Lower leg skin (tissue), 4 donors: ENCODE measurements at regions not wholly inside any gene's neighbourhood (a gene's known extent, or its start where the extent isn't known, plus 50 kb on each side); places are given as distances from the start of the nearest gene placed in this dataset.

ENCODE experiments used
- DNase-seq, 2 donors: peaks; one replicate each; pipeline ENCODE4 v3.0.0-alpha.2; 2019; ENCODE audit warnings: low spot score in 2 of 2
- H3K4me3 ChIP-seq: fragments of 200-600 bp; sonication (generic); 2 replicates; pipeline ENCODE4 v1.5.1; 2017; ENCODE audit warnings: mild to moderate bottlenecking, low read depth; ENCODE audit not compliant: poor library complexity, severe bottlenecking
- CTCF ChIP-seq, 3 donors: fragments of 450-650 bp; IDR thresholded peaks; one replicate each; pipeline ENCODE4 v1.5.1; 2016; ENCODE audit warnings: antibody characterized with exemption in 3 of 3, mild to moderate bottlenecking in 3 of 3, moderate library complexity in 2 of 3
- POLR2A ChIP-seq, 2 donors: fragments of 450-650 bp; IDR thresholded peaks; one replicate each; pipeline ENCODE4 v1.6.1; 2016 to 2017; ENCODE audit warnings: antibody characterized with exemption in 2 of 2, mild to moderate bottlenecking in 1 of 2, moderate library complexity in 1 of 2
- WGBS, 2 donors: methylation state at CpG; one replicate each; pipeline ENCODE4 v1.1.5; 2018; 5-methylcytosine and 5-hydroxymethylcytosine counted together
- intact Hi-C: fragments of 100-400 bp; cut with DNase I; formaldehyde crosslinking; loops from one replicate; pipeline ENCODE4 v1.15.0; 2023; ENCODE audit warnings: low total_unique reads

GRCh38 chr14:79997509-79998208 lies 213.6 kb downstream of the DIO2 start:
- intact Hi-C loops: no loop called here
- 60 to 63% methylated on average over 4 of the region's 4 CpGs for WGBS, 2 donors
- TF ChIP-seq POLR2A (IDR thresholded peaks at IDR 0.05) (no peak), CTCF (IDR thresholded peaks at IDR 0.05) (no peak)
- no peak for DNase-seq
- no peak overlapping the region for H3K4me3 ChIP-seq

GRCh38 chr14:79992407-79993198 lies 218.7 kb downstream of the DIO2 start:
- H3K4me3 ChIP-seq: no peak overlapping the region
- DNase-seq: no peak
- intact Hi-C loops: no loop called here
- no peak for TF ChIP-seq POLR2A (IDR thresholded peaks at IDR 0.05)
- no peak for TF ChIP-seq CTCF (IDR thresholded peaks at IDR 0.05)
- 41 to 44% methylated on average over 4 of the region's 4 CpGs for WGBS, 2 donors

GRCh38 chr14:79991866-79992265 lies 219.4 kb downstream of the DIO2 start:
- TF ChIP-seq CTCF (IDR thresholded peaks at IDR 0.05): no peak
- no peak for TF ChIP-seq POLR2A (IDR thresholded peaks at IDR 0.05)
- WGBS, 2 donors: 78 to 85% methylated on average over 3 of the region's 3 CpGs
- no peak overlapping the region for H3K4me3 ChIP-seq
- intact Hi-C loops: no loop called here
- no peak for DNase-seq

- H3K4me3 ChIP-seq: no peak overlapping the region
- DNase-seq: no peak
- 62 to 71% methylated on average over 2 of the region's 2 CpGs for WGBS, 2 donors
- intact Hi-C loops: no loop called here
- no peak for TF ChIP-seq CTCF (IDR thresholded peaks at IDR 0.05)
- TF ChIP-seq POLR2A (IDR thresholded peaks at IDR 0.05): no peak
These were observed 221.3 kb downstream of the DIO2 start for GRCh38 chr14:79989990-79990389.

DNA sequence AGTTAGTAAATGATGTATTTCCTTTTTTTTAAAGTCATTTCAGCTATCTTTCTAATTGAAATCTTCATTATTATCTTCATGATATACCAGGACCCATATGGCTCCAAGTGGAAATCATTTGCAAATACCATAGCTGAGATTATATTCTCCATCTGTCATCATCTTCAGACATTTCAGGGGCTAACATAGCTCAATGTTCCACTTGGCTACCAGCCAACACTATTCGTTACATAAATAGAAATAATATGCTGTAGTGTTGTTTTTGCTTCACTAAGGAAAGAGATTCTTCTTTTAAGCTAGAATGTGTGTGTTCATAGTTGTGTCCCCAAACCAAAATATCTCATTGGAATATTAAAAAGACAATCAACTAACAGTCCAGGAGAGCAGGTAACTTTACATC lies 225.1 kb downstream of the DIO2 start:
- intact Hi-C loops: no loop called here
- 52% methylated on average over 1 of the region's 1 CpG for WGBS, 2 donors
- TF ChIP-seq POLR2A (IDR thresholded peaks at IDR 0.05) (no peak), CTCF (IDR thresholded peaks at IDR 0.05) (no peak)
- DNase-seq: no peak
- H3K4me3 ChIP-seq: no peak overlapping the region
